ENCODE measurements at regions not wholly inside any gene's neighbourhood (a gene's known extent, or its start where the extent isn't known, plus 50 kb on each side); places are given as distances from the start of the nearest gene placed in this dataset.

DNA sequence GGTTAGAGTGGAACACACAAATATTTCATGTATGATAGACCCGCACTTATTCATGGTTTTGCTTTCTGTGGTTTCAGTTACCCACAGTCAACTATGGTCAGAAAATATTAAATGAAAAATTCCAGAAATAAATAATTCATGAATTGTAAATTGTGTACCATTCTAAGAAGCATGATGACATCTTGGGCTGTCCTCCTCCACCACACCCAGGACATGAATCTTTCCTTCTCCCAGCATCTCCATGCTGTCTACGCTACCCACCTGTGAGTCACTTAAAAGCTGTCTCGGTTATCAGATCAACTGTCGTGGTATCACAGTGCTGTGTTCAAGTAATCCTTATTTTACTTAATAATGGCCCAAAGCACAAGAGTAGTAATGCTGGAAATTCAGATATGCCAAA is 419.6 kb upstream of the NRP1 start:
- Histone ChIP-seq H3K4me3 (ENCODE audit: control extremely low read depth in 1 of 5, extremely low read depth in 1 of 5, insufficient read depth in 1 of 5, low read depth in 2 of 5, low read length in 4 of 5) (no peak overlapping the region), H3K4me1 (ENCODE audit: control insufficient read depth in 2 of 2, insufficient read depth in 2 of 2, low read length in 2 of 2) (no peaks in the 10 kb centered on the region), H3K9ac (ENCODE audit: low read length) (no peak overlapping the region), H3K4me2 (replicated peaks; ENCODE audit: low read depth, low read length, poor library complexity, severe bottlenecking) (no peak overlapping the region), H3K27ac (ENCODE audit: low read length in 2 of 2) (no peak overlapping the region), H3K79me2 (ENCODE audit: control insufficient read depth, insufficient read depth, low read length) (no peaks in the 10 kb centered on the region), H3K27me3 (replicated peaks in 1 of 4; ENCODE audit: control extremely low read depth in 1 of 4, control insufficient read depth in 3 of 4, insufficient read depth in 4 of 4, low read length in 3 of 4) (no peaks in the 10 kb centered on the region), H3K36me3 (replicated peaks in 1 of 2; ENCODE audit: control extremely low read depth in 1 of 2, control insufficient read depth in 1 of 2, extremely low read depth in 1 of 2, insufficient read depth in 2 of 2, low read length in 1 of 2) (no peaks in the 10 kb centered on the region), H2AFZ (ENCODE audit: insufficient read depth, low read depth, low read length, poor library complexity, severe bottlenecking) (no peak overlapping the region), H3K9me3 (ENCODE audit: control extremely low read depth in 1 of 3, control insufficient read depth in 2 of 3, insufficient read depth in 1 of 3, low read length in 2 of 3) (peaks cover 0 to 4% (median 0%) of the 10 kb centered on the region in 3 donors), H4K20me1 (ENCODE audit: control insufficient read depth, insufficient read depth, low read length, poor library complexity, severe bottlenecking) (no peaks in the 10 kb centered on the region)
- Mint-ChIP-seq H3K27me3 (no peaks in the 10 kb centered on the region), H3K4me1 (no peaks in the 10 kb centered on the region), H3K27ac (no peak overlapping the region), H3K9me3 (ENCODE audit: insufficient read depth) (no peaks in the 10 kb centered on the region), H3K4me3 (no peak overlapping the region)
- ChIA-PET POLR2A (no interaction called here), CTCF (no interaction called here)
- no peak for TF ChIP-seq CTCF (IDR thresholded peaks at IDR 0.05)
- no peak for TF ChIP-seq EZH2 (IDR thresholded peaks at IDR 0.05; ENCODE audit: borderline replicate concordance, insufficient read depth, low read depth, low read length, poor library complexity, severe bottlenecking)
- DNase-seq (no peak), ATAC-seq (ENCODE audit: low read depth) (no peak)
- intact Hi-C loops (cut with micrococcal nuclease) = no loop called here
- 83% methylated on average over 2 of the region's 4 CpGs for WGBS (ENCODE audit: insufficient coverage)

- H3K9ac ChIP-seq (ENCODE audit: low read length) = no peak overlapping the region
- no peaks in the 10 kb centered on the region for H3K4me1 ChIP-seq (ENCODE audit: control insufficient read depth in 2 of 2, insufficient read depth in 2 of 2, low read length in 2 of 2)
- H3K4me3 Mint-ChIP-seq = no peak overlapping the region
- ChIA-PET CTCF (no interaction called here), POLR2A (no interaction called here)
- no peak overlapping the region for H2AFZ ChIP-seq (ENCODE audit: insufficient read depth, low read depth, low read length, poor library complexity, severe bottlenecking)
- WGBS (ENCODE audit: insufficient coverage) = 90% methylated on average over 2 of the region's 3 CpGs
- no peak for DNase-seq
- H3K4me3 ChIP-seq (ENCODE audit: control extremely low read depth in 1 of 5, extremely low read depth in 1 of 5, insufficient read depth in 1 of 5, low read depth in 2 of 5, low read length in 4 of 5) = no peak overlapping the region
- H3K27ac ChIP-seq (ENCODE audit: low read length in 2 of 2) = no peak overlapping the region
- no peaks in the 10 kb centered on the region for H3K79me2 ChIP-seq (ENCODE audit: control insufficient read depth, insufficient read depth, low read length)
- ATAC-seq (ENCODE audit: low read depth) = no peak
- H3K9me3 Mint-ChIP-seq (ENCODE audit: insufficient read depth) = no peaks in the 10 kb centered on the region
- H3K9me3 ChIP-seq (ENCODE audit: control extremely low read depth in 1 of 3, control insufficient read depth in 2 of 3, insufficient read depth in 1 of 3, low read length in 2 of 3) = peaks cover 0 to 4% (median 0%) of the 10 kb centered on the region in 3 donors
- intact Hi-C loops (cut with micrococcal nuclease) = no loop called here
- no peak for TF ChIP-seq EZH2 (IDR thresholded peaks at IDR 0.05; ENCODE audit: borderline replicate concordance, insufficient read depth, low read depth, low read length, poor library complexity, severe bottlenecking)
- no peak for TF ChIP-seq CTCF (IDR thresholded peaks at IDR 0.05)
- H4K20me1 ChIP-seq (ENCODE audit: control insufficient read depth, insufficient read depth, low read length, poor library complexity, severe bottlenecking) = no peaks in the 10 kb centered on the region
- H3K4me1 Mint-ChIP-seq = no peaks in the 10 kb centered on the region
- H3K36me3 ChIP-seq (replicated peaks in 1 of 2; ENCODE audit: control extremely low read depth in 1 of 2, control insufficient read depth in 1 of 2, extremely low read depth in 1 of 2, insufficient read depth in 2 of 2, low read length in 1 of 2) = no peaks in the 10 kb centered on the region
- no peak overlapping the region for H3K4me2 ChIP-seq (replicated peaks; ENCODE audit: low read depth, low read length, poor library complexity, severe bottlenecking)
- no peak overlapping the region for H3K27ac Mint-ChIP-seq
- no peaks in the 10 kb centered on the region for H3K27me3 ChIP-seq (replicated peaks in 1 of 4; ENCODE audit: control extremely low read depth in 1 of 4, control insufficient read depth in 3 of 4, insufficient read depth in 4 of 4, low read length in 3 of 4)
- H3K27me3 Mint-ChIP-seq = no peaks in the 10 kb centered on the region
Observed at GRCh38 chr10:33753389-33753788, 418.9 kb upstream of the NRP1 start.

Data from B cell (primary cell).